GM13977 (cell line): ENCODE measurements at regions not wholly inside any gene's neighbourhood (a gene's known extent, or its start where the extent isn't known, plus 50 kb on each side); places are given as distances from the start of the nearest gene placed in this dataset.

ENCODE experiments used
- DNase-seq: peaks from one replicate; pipeline ENCODE4 v3.0.0; 2012; ENCODE audit warnings: low spot score
- CTCF ChIP-seq: IDR thresholded peaks from 2 replicates; pipeline ENCODE4 v1.5.1; 2012; ENCODE audit warnings: mild to moderate bottlenecking, control low read depth; ENCODE audit not compliant: insufficient read depth; ENCODE audit errors: extremely low read depth, missing control alignments
- in situ Hi-C: fragments of 300-500 bp; cut with MboI; formaldehyde crosslinking; loops from one replicate; pipeline ENCODE4 v1.12.0; 2022; ENCODE audit warnings: low sequenced_read_pairs, low pct_unique_long_range_greater_than_20kb, mixed read lengths, inconsistent platforms; ENCODE audit not compliant: unreplicated experiment

GRCh38 chr20:60215816-60216730 is 257.9 kb downstream of the CDH26 start:
- no peak for DNase-seq
- no peak for TF ChIP-seq CTCF
- in situ Hi-C loops = no loop called here

- in situ Hi-C loops = no loop called here
- TF ChIP-seq CTCF = no peak
- no peak for DNase-seq
Observed at GRCh38 chr20:60219231-60219630, 261.0 kb downstream of the CDH26 start.

GRCh38 chr20:60219984-60220562 is 261.9 kb downstream of the CDH26 start:
- DNase-seq = no peak

GRCh38 chr20:60220706-60221105 is 262.5 kb downstream of the CDH26 start:
- TF ChIP-seq CTCF = no peak
- DNase-seq = no peak
- in situ Hi-C loops = no loop called here

More at GRCh38 chr20:60219984-60220562, 261.9 kb downstream of the CDH26 start:
- in situ Hi-C loops = no loop called here
- no peak for TF ChIP-seq CTCF

GRCh38 chr20:60221593-60221992 is 263.4 kb downstream of the CDH26 start:
- in situ Hi-C loops = no loop called here
- DNase-seq = no peak
- TF ChIP-seq CTCF = no peak

GRCh38 chr20:60222497-60222896 is 264.3 kb downstream of the CDH26 start:
- no peak for TF ChIP-seq CTCF
- no peak for DNase-seq
- in situ Hi-C loops = no loop called here
